Activated naive CD4-positive, alpha-beta T cell treated with anti-CD3 and anti-CD28 coated beads, Interleukin-2, amount 50 U/mL, for 72 hours (primary cell): ENCODE measurements at regions not wholly inside any gene's neighbourhood (a gene's known extent, or its start where the extent isn't known, plus 50 kb on each side); places are given as distances from the start of the nearest gene placed in this dataset.

ENCODE experiments used
- ATAC-seq, 2 donors: fragments of 150-1000 bp; cut with Tn5 transposase; 2 replicates each; pipeline ENCODE4 v1.10.0; 2021; ENCODE audit warnings: mild to moderate bottlenecking in 2 of 2, moderate library complexity in 2 of 2
- DNase-seq, 2 donors: peaks; one replicate each; pipeline ENCODE4 v3.0.0; 2021 to 2022; ENCODE audit warnings: low spot score in 2 of 2
- H3K27ac Mint-ChIP-seq, 2 donors: one replicate each; pipeline ENCODE4 v1.8.0; 2022; ENCODE audit warnings: mild to moderate bottlenecking in 2 of 2, mixed read lengths in 2 of 2
- H3K36me3 Mint-ChIP-seq, 2 donors: one replicate each; pipeline ENCODE4 v1.8.0; 2022; ENCODE audit warnings: mixed read lengths in 2 of 2
- H3K9me3 Mint-ChIP-seq, 2 donors: one replicate each; pipeline ENCODE4 v1.8.0; 2022; ENCODE audit warnings: mixed read lengths in 2 of 2

DNA sequence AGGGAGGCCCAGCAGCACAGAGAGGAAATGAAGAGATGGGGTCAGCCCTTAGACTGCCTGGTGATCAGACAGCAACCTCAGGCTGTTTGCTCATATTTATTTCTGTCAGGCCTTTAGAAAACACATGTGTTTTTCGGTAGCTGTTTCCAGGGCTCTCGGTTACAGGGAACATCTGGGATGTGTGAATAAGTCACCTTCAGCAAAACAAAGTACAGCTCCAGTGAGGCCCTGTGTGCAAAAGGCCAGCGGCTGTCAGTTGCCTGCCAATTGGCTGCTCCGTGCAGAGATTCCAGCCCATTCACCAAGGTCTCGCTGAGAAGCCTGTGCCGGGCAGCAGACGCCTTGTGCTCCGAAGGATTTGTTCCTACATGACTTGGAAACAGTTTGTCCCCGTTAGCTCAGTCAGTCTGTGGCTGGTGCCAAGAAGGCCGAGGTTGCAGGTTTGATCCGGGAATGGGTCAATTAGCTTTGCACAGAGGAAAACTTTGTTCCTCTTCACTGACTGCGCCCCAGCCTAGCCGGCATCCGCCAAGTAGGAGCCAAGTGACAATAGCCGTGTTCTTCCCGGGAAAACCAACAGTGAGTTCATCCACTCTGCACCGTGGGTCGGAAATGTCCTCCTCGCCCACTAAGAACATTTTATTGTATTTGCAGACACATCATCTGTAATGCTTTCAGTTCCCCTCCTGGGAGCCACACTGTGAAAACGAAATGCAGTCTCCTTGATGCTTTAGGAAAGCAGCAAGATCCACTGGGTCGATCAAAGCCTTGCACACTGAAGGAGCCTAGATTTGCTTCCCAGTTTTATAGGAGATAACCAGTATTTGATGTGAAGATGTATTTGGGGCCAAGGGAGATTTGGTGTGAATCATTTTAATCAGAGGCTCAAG, 315.4 kb upstream of the CDYL start:
- Mint-ChIP-seq H3K27ac (no peak overlapping the region), H3K36me3 (no peaks in the 10 kb centered on the region), H3K9me3 (no peaks in the 10 kb centered on the region)
- ATAC-seq (no peak), DNase-seq (no peak)

DNA sequence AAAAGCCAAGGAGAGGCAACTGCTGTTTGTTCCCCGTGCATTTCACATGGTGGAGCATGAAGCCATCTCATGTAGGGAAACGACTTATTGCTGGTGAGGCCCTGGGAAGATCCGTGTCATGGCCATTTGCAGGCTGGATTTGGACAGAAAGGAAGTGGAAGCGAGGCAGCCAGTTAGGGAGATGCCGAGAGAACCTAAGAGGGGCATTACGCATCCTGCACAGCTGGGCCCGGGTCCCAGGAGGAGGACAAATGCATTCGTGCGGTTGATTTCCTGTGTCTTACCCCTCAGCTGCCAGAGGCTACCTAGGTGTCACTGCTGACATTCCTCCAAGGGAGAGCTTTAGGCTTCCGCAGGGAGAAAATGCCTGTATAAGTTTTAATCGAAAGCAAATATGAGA, 316.2 kb upstream of the CDYL start:
- H3K36me3 Mint-ChIP-seq = no peaks in the 10 kb centered on the region

GRCh38 chr6:4459032-4459431, 317.2 kb upstream of the CDYL start:
- no peak for ATAC-seq
- no peak for DNase-seq
- Mint-ChIP-seq H3K9me3 (no peaks in the 10 kb centered on the region), H3K27ac (no peak overlapping the region), H3K36me3 (no peaks in the 10 kb centered on the region)

More for the DNA sequence above, 316.2 kb upstream of the CDYL start:
- ATAC-seq (no peak), DNase-seq (no peak)
- H3K9me3 Mint-ChIP-seq = no peaks in the 10 kb centered on the region
- H3K27ac Mint-ChIP-seq = no peak overlapping the region

DNA sequence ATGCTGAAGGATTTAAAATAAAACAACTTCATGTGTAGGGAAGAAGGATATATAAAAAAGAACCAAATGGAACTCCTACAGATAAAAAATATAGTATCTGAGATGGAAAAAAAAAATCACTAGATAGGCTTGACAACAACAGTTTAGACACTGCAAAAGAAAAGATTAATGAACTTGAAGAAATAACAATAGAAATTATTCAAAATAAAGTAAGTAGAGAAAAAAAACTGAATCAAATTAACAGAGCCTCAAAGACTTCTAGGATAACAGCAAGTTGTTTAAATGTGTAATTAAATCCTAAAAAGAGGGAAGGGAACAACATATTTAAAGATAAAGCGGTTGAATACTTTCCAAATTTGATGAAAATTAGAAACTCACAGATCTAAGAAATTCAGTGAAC, 316.3 kb upstream of the ECI2 start:
- DNase-seq = no peak
- H3K36me3 Mint-ChIP-seq = peaks cover 5% of the 10 kb centered on the region in 2 donors
- no peak for ATAC-seq
- no peak overlapping the region for H3K27ac Mint-ChIP-seq
- peaks cover 5 to 10% of the 10 kb centered on the region in 2 donors for H3K9me3 Mint-ChIP-seq

DNA sequence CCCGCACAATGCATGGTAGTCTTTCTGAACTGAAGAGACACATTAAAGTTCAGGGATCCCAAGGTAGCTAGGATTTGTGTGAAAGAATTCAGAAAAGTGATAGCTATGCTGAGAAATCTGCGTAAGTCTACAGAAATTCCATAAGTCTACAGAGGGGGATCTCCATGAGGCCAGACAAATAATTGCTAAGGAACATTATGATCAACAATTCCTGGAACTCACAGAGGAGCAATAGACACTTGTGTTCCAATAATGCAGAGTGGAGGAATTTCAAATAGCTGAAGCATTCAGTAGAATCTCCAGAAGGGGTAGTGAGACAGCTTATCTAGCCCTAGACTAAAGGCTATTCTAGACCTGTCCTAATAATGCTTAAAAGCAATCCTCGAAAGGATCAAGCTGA, 315.7 kb upstream of the ECI2 start:
- ATAC-seq = no peak
- H3K9me3 Mint-ChIP-seq = peaks cover 5 to 10% of the 10 kb centered on the region in 2 donors

GRCh38 chr6:4450237-4450636, 314.9 kb upstream of the ECI2 start:
- DNase-seq (no peak), ATAC-seq (no peak)
- Mint-ChIP-seq H3K9me3 (peaks cover 5 to 10% of the 10 kb centered on the region in 2 donors), H3K27ac (no peak overlapping the region), H3K36me3 (peaks cover 5% of the 10 kb centered on the region in 2 donors)

More for the DNA sequence above, 315.7 kb upstream of the ECI2 start:
- peaks cover 5% of the 10 kb centered on the region in 2 donors for H3K36me3 Mint-ChIP-seq
- H3K27ac Mint-ChIP-seq = no peak overlapping the region
- no peak for DNase-seq

- ATAC-seq = no peak
- peaks cover 5 to 10% of the 10 kb centered on the region in 2 donors for H3K9me3 Mint-ChIP-seq
- DNase-seq = no peak
- H3K27ac Mint-ChIP-seq = no peak overlapping the region
- peaks cover 5% of the 10 kb centered on the region in 2 donors for H3K36me3 Mint-ChIP-seq
Observed at GRCh38 chr6:4449409-4449808, 314.0 kb upstream of the ECI2 start.

DNA sequence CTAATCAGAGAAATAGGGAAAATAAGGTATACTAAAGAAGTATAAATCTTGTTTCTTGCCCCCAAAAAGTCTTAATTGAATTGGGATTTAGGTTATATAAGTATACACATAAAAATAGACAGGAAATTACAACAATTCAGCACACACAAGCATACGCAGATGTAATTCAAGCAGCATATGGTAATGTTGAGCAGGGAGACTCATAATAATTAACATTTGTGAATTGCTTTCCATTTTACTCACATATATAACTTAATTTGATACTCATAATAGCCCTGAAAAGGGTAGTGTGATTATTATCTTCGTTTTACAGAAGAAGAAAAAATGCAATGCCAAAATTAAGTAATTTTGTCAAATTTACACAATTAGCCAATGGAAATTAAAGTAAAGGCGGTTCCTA, 313.5 kb upstream of the ECI2 start:
- DNase-seq = no peak
- Mint-ChIP-seq H3K36me3 (peaks cover 5% of the 10 kb centered on the region in 2 donors), H3K27ac (no peak overlapping the region), H3K9me3 (peaks cover 5 to 10% of the 10 kb centered on the region in 2 donors)
- ATAC-seq = no peak

- DNase-seq (no peak), ATAC-seq (no peak)
- peaks cover 5 to 10% of the 10 kb centered on the region in 2 donors for H3K9me3 Mint-ChIP-seq
- peaks cover 5% of the 10 kb centered on the region in 2 donors for H3K36me3 Mint-ChIP-seq
- no peak overlapping the region for H3K27ac Mint-ChIP-seq
Observed at GRCh38 chr6:4447639-4448330, 312.4 kb upstream of the ECI2 start.

- Mint-ChIP-seq H3K27ac (no peak overlapping the region), H3K9me3 (peaks cover 5 to 10% of the 10 kb centered on the region in 2 donors), H3K36me3 (peaks cover 5% of the 10 kb centered on the region in 2 donors)
- no peak for DNase-seq
- no peak for ATAC-seq
Observed at GRCh38 chr6:4446982-4447381, 311.6 kb upstream of the ECI2 start.

- DNase-seq = no peak
- Mint-ChIP-seq H3K36me3 (no peaks in the 10 kb centered on the region), H3K27ac (no peak overlapping the region), H3K9me3 (no peaks in the 10 kb centered on the region)
- no peak for ATAC-seq
Observed at GRCh38 chr6:4441981-4442434, 306.6 kb upstream of the ECI2 start.

DNA sequence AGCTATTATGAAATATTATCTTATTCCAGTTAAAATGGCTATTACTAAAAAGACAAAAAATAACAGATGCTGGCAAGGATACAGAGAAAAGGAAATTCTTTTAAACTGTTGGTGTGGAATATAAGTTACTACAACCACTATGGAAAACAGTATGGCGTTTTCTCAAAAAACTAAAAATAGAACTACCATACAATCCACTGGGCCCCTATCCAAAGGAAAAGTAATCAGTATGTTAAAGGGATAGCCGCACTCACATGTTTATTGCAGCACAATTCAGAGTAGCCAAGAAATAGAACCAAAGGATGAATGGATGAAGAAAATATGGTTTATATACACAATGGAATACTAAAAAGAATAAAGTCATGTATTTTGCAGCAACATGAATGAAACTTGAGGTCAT, 303.8 kb upstream of the ECI2 start:
- H3K27ac Mint-ChIP-seq = peak overlapping the region in 1 of 2 donors; percentile 26
- no peak for DNase-seq
- H3K9me3 Mint-ChIP-seq = no peaks in the 10 kb centered on the region
- ATAC-seq = no peak
- H3K36me3 Mint-ChIP-seq = no peaks in the 10 kb centered on the region

GRCh38 chr6:4437342-4437741, 302.0 kb upstream of the ECI2 start:
- H3K9me3 Mint-ChIP-seq = no peaks in the 10 kb centered on the region
- ATAC-seq (no peak), DNase-seq (no peak)
- no peak overlapping the region for H3K27ac Mint-ChIP-seq
- H3K36me3 Mint-ChIP-seq = no peaks in the 10 kb centered on the region

GRCh38 chr6:4435981-4436445, 300.6 kb upstream of the ECI2 start:
- Mint-ChIP-seq H3K36me3 (no peaks in the 10 kb centered on the region), H3K27ac (no peak overlapping the region), H3K9me3 (no peaks in the 10 kb centered on the region)
- DNase-seq = no peak
- no peak for ATAC-seq

GRCh38 chr6:4434655-4435054, 299.3 kb upstream of the ECI2 start:
- DNase-seq (no peak), ATAC-seq (no peak)
- Mint-ChIP-seq H3K27ac (no peak overlapping the region), H3K36me3 (peaks cover 0 to 2% of the 10 kb centered on the region in 2 donors), H3K9me3 (peaks cover 0 to 1% of the 10 kb centered on the region in 2 donors)

GRCh38 chr6:4433199-4433598, 297.8 kb upstream of the ECI2 start:
- Mint-ChIP-seq H3K27ac (no peak overlapping the region), H3K36me3 (peaks cover 0 to 5% of the 10 kb centered on the region in 2 donors), H3K9me3 (peaks cover 0 to 8% of the 10 kb centered on the region in 2 donors)
- ATAC-seq = no peak
- no peak for DNase-seq

GRCh38 chr6:4426968-4427367, 291.6 kb upstream of the ECI2 start:
- H3K27ac Mint-ChIP-seq = no peak overlapping the region

More at GRCh38 chr6:4426968-4427367, 291.6 kb upstream of the ECI2 start:
- Mint-ChIP-seq H3K9me3 (peaks cover 0 to 12% of the 10 kb centered on the region in 2 donors), H3K36me3 (peaks cover 0 to 5% of the 10 kb centered on the region in 2 donors)
- ATAC-seq (no peak), DNase-seq (no peak)
